Stimulated activated CD8-positive, alpha-beta memory T cell treated with anti-CD3 and anti-CD28 coated beads, Interleukin-4, amount 100 ng/mL, for 48 hours (primary cell): ENCODE measurements at regions not wholly inside any gene's neighbourhood (a gene's known extent, or its start where the extent isn't known, plus 50 kb on each side); places are given as distances from the start of the nearest gene placed in this dataset.
A peak's percentile ranks its signal among the peaks of the same experiment; 100 is the strongest.
"Not testable (repeated sequence)": the region's sequence is repeated elsewhere in the genome, so short reads cannot be mapped to it uniquely, and the experiment has no call there.

Experiments used
- DNase-seq: peaks from one replicate; pipeline ENCODE4 v3.0.0-alpha.2; 2020

DNA sequence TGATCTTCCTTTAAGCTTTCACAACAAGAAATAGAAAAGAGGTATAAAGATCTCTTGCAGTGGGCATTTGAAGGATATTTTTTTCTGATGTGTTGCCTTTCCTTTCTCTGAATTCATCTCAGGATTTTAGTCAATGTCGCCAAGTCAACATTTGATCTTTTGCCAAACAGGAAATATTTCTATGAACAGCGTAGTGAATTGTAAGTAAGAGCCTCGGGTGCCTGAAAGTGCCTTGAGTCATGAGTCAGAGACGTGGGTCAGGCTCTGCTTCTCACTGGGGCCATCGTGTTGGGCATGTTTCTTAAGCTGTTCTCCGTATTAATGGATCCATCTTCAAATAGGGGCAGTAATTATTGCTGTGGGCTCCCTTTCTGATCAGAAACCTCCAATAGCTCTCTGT, 471.4 kb upstream of the AMELY start:
- no peak for DNase-seq

- no peak for DNase-seq
These were observed 465.5 kb upstream of the AMELY start for GRCh38 chrY:7377091-7377490.

GRCh38 chrY:7374485-7374884, 462.9 kb upstream of the AMELY start:
- not testable (repeated sequence) for DNase-seq

- not testable (repeated sequence) for DNase-seq
These were observed 460.4 kb upstream of the AMELY start for GRCh38 chrY:7371953-7372352.

DNA sequence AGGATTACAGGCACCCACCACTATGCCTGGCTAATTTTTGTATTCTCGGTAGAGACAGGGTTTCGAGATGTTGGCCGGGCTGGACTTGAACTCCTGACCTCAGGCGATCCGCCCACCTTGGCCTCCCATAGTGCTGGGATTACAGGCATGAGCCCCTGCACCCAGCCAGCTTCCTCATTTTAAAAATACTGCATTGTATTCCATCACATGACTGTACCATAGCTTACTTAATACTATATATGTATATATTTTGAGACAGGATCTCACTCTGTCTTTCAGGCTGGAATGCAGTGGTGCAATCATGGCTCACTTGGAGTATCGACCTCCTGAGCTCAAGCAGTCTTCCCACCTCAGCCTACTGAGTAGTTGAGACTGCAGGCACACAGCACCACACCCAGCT, 459.5 kb upstream of the AMELY start:
- not testable (repeated sequence) for DNase-seq

DNA sequence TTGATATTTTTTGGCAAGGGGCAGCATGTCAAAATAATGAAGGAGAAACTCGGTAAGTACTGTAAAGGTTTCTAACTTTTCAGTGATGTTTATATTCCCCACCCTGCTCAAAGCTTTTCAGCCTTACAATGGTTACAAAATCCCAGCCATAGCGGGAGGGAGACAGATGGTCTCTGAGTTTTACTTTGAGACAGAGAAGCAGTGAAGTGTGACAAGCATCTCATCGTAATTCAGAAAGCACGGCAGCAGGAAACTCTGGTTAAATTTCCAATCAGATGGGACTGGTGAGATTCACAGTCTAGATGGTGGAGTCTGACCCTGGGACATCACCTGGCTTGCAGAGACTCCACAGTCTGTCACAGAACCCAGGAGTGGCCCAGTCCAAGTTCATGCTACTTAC, 448.0 kb upstream of the AMELY start:
- DNase-seq = no peak

GRCh38 chrY:7358103-7358752, 446.7 kb upstream of the AMELY start:
- no peak for DNase-seq

DNA sequence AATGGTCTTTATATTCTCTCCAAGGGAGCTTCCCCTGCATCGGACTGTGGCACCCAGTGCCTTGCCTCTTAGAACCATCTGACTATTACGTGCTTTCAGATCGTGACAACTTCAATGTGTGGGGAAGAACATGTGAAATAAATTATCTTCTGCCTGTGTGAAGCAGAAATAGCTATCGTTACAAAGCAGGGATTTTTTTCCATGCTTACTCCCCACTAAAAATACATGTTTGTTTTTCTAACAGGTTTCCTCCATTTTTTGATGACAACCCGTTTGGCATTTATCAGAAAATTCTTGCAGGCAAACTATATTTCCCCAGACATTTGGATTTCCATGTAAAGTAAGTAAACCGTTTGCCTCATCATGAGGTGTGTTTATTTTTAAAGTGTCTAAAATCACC, 444.3 kb upstream of the AMELY start:
- not testable (repeated sequence) for DNase-seq

GRCh38 chrY:7344661-7345060, 433.1 kb upstream of the AMELY start:
- DNase-seq = peak; percentile 69

DNA sequence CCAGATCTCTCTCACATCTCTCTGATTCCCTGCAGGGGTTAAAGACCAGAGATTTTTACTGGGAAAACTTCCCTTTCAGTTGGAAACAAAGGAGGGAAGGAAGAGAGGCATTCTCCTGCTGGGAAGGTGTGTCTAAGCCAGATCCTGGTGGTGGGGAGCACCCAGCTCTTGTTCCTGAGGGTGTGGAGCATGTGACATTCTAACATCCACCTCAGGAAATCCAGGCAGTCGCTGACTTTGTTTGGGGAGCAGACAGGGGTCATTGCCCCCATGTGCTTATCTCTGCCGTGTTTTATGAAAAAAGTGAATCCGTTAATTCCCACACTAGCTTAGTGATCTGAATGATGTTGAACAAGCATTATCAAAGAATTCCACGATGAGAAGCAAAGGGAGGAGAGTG, 431.7 kb upstream of the AMELY start:
- DNase-seq = no peak

GRCh38 chrY:7342732-7343131, 431.2 kb upstream of the AMELY start:
- DNase-seq = peak; percentile 36

- DNase-seq = peak; percentile 26
These were observed 428.0 kb upstream of the AMELY start for GRCh38 chrY:7339391-7340087.

DNA sequence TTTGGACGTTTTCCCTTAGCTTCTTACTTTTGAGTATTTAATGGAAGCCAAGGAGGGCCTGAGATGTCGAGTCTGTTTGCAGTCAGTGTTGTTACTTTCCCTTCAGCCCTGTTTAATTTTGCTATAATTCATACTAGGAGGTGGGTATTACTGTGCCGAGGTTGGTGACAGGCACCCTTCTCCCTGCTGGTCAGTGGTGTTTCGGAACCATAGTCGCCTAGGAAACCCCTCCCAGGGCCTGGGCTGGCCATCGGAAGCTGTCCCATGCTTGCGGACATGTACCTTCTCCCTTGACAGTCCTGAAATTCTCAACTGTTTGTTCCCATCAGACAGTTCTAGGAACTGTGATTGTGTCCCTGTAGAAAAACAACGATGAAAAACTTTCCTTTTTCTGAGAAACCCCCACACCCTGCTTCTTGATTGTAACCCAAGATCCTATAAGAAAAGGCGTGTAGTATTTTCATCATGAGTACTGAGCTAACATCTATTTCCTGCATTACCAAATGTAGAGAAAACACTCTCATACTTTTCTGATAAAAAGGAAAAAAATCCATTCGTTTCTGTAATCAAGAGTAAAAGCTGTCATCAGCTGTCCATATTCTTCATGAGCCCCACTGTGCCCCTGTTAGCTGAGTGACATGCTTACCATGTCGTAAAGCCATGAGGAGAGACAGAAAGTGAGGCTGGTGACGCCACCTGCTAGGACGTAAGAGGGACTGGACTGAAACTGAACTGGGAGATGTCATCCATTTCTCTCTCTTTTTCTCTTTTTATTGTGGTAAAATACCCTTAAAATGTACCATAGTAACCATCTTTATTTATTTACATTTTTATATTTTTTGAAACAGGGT, 424.7 kb upstream of the AMELY start:
- DNase-seq = no peak

- no peak for DNase-seq
These were observed 422.9 kb upstream of the AMELY start for GRCh38 chrY:7334449-7334848.

GRCh38 chrY:7326296-7327246, 415.0 kb upstream of the AMELY start:
- peak; percentile 55 for DNase-seq

- DNase-seq = no peak
These were observed 414.0 kb upstream of the AMELY start for GRCh38 chrY:7325531-7325930.

DNA sequence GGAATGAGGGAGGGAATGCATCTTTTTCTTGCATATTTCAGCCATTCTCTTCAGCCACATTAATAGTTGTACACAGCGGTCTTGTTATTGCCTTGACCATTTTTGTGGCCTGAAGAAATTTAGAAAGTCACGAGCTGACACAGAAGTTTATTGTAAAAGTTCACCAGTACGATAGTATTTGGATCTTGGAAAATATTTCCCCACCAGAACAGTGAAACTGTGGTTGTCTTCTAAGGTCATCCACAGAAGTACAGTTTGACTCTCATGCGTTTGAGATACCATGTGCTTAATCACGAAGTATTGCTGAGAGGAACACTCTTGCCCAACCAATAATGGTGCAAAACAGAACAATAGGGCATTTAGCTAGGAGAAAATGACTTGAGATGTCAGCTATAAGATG, 409.2 kb upstream of the AMELY start:
- no peak for DNase-seq

DNA sequence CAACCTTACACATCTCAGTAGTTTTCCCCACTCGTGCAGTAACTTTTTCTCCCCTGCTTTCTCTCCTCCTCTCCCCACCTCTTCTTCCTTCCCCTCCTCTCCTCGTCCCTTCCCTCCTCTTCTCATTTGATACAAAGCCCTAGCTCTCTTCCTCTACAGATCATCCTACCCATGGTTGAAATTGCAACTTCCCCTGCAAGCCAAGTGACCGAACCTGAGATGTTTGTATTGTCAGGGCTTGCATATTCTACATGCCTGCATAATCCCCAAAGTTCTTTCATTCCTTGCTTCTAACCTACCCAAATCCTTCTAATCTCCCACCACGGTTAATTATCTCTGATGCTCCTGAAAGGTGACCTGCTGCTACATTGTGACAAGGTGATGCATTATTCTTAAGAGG, 408.6 kb upstream of the AMELY start:
- not testable (repeated sequence) for DNase-seq

DNA sequence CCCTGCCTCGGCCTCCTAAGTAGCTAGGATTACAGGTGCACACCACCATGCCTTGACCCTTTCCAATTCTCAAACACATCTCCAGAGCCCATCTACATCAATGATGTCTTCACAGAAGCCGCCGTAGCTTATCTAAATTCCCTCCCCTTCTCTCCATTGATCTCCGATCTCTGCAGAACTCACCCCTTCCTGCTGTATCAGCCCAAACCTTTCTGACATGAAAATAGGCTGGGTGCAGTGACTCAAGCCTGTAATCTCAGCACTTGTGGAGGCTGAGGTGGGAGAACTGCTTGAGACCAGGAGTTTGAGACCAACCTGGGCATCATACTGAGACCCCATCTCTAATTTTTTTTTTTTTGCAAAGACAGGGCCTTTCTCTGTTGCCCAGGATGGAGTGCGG, 406.6 kb upstream of the AMELY start:
- no peak for DNase-seq

GRCh38 chrY:7317571-7317970, 406.0 kb upstream of the AMELY start:
- no peak for DNase-seq

GRCh38 chrY:7310482-7311269, 399.1 kb upstream of the AMELY start:
- peak; percentile 69 for DNase-seq

DNA sequence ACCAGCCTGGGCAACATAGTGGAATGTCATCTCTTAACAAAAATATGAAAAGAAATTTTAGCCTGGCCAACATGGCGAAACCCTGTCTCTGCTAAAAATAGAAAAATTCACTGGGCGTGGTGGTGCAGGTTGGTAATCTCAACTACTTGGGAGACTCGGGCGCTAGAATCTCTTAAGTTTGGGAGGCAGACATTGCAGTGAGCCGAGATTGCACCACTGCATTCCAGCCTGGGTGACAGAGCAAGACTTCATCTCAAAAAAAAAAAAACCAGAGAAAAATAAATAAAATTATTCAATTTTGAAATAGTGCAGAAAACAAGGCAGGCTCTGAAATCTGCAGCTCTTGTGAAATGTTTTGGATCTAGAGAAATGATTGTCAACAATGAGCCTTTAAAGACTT, 397.3 kb upstream of the AMELY start:
- no peak for DNase-seq
